ENCODE measurements at regions not wholly inside any gene's neighbourhood (a gene's known extent, or its start where the extent isn't known, plus 50 kb on each side); places are given as distances from the start of the nearest gene placed in this dataset.

GRCh38 chr18:39271654-39272053 is 1706.1 kb upstream of the CELF4 start (continued):
- TF ChIP-seq PRDM15 (CRISPR knock-in tag; IDR thresholded peaks at IDR 0.05) (no peak), MLLT1 (IDR thresholded peaks at IDR 0.05) (no peak), POLR2AphosphoS2 (IDR thresholded peaks at IDR 0.05; ENCODE audit: low read depth, low read length) (no peak), STAT1 (conservative IDR thresholded peaks at IDR 0.05) (no peak), CREM (IDR thresholded peaks at IDR 0.05; ENCODE audit: low read depth) (no peak), SUPT20H (IDR thresholded peaks at IDR 0.05; ENCODE audit: borderline replicate concordance, control insufficient read depth, low read depth, low read length) (no peak), DPF2 (IDR thresholded peaks at IDR 0.05) (no peak), SKIL (IDR thresholded peaks at IDR 0.05; ENCODE audit: low read depth, poor library complexity, severe bottlenecking) (no peak), GATAD2B (conservative IDR thresholded peaks at IDR 0.05; ENCODE audit: low read depth) (no peak), STAT3 (IDR thresholded peaks at IDR 0.05; ENCODE audit: low read depth, low read length) (no peak)

All from GM12878 (cell line).